SK-N-SH (cell line): ENCODE measurements at regions not wholly inside any gene's neighbourhood (a gene's known extent, or its start where the extent isn't known, plus 50 kb on each side); places are given as distances from the start of the nearest gene placed in this dataset.

ENCODE experiments used
- CTCF ChIA-PET: fragments of 300-600, 350-600 bp; formaldehyde crosslinking; extraction: SDS; loops from one replicate; lab custom pipeline; 2021; lab: Yijun Ruan, JAX
- POLR2A ChIA-PET: fragments of 350-600 bp; sonication (Branson Sonifier 250); formaldehyde crosslinking; extraction: SDS; loops from one replicate; lab custom pipeline; 2020; ENCODE audit warnings: antibody characterized with exemption, inconsistent platforms; lab: Yijun Ruan, JAX
- DNase-seq: peaks from one replicate; pipeline ENCODE4 v3.0.0; 2012
- H2AFZ ChIP-seq: fragments of 200-600 bp; sonication (generic); 2 replicates; pipeline ENCODE4 v1.8.1; 2016; ENCODE audit warnings: antibody characterized with exemption, mild to moderate bottlenecking, low read depth
- H3F3A ChIP-seq: fragments of 200-600 bp; sonication (generic); replicated peaks from 2 replicates; pipeline ENCODE3; 2016; ENCODE audit warnings: antibody characterized with exemption, mild to moderate bottlenecking; ENCODE audit not compliant: insufficient read depth
- H3K27ac ChIP-seq, 2 experiments: fragments of 200-500 bp in 1 of 2; fragments of 200-600 bp in 1 of 2; sonication (Bioruptor generic) in 1 of 2; sonication (generic), shearing (Covaris generic) in 1 of 2; 2 replicates each; pipeline versions ENCODE4 v1.5.1 to v1.6.1; 2014 to 2016; ENCODE audit warnings: low read depth in 2 of 2, inconsistent platforms in 1 of 2, low read length in 1 of 2, mild to moderate bottlenecking in 1 of 2, mixed read lengths in 1 of 2
- H3K27me3 ChIP-seq: fragments of 200-600 bp; sonication (generic), shearing (Covaris generic); 2 replicates; pipeline ENCODE4 v1.6.1; 2016; ENCODE audit warnings: mixed run types; ENCODE audit not compliant: insufficient read depth
- H3K36me3 ChIP-seq, 2 experiments: fragments of 200-500 bp in 1 of 2; fragments of 200-600 bp in 1 of 2; sonication (Bioruptor generic) in 1 of 2; sonication (generic) in 1 of 2; replicated peaks in 1 of 2; 2 replicates each; pipeline versions ENCODE3 to v1.5.1; 2014 to 2016; ENCODE audit warnings: low read length in 1 of 2, mild to moderate bottlenecking in 1 of 2; ENCODE audit not compliant: insufficient read depth in 2 of 2, control insufficient read depth in 1 of 2
- H3K4me1 ChIP-seq, 2 experiments: fragments of 200-500 bp in 1 of 2; fragments of 200-600 bp in 1 of 2; sonication (Bioruptor generic) in 1 of 2; sonication (generic), shearing (Covaris generic) in 1 of 2; 2 replicates each; pipeline versions ENCODE4 v1.5.1 to v1.6.1; 2014 to 2016; ENCODE audit warnings: low read depth in 1 of 2, low read length in 1 of 2, mixed run types in 1 of 2; ENCODE audit not compliant: insufficient read depth in 2 of 2, control insufficient read depth in 1 of 2
- H3K4me2 ChIP-seq: fragments of 200-600 bp; sonication (generic), shearing (Covaris generic); 2 replicates; pipeline ENCODE4 v1.6.1; 2017; ENCODE audit warnings: mixed run types
- H3K4me3 ChIP-seq, 2 experiments: fragments of 200-500 bp in 1 of 2; fragments of 200-600 bp in 1 of 2; sonication (Bioruptor generic) in 1 of 2; sonication (generic), shearing (Covaris generic) in 1 of 2; 2 replicates each; pipeline versions ENCODE4 v1.5.1 to v1.8.1; 2014 to 2016; ENCODE audit warnings: low read depth in 2 of 2, inconsistent platforms in 1 of 2, low read length in 1 of 2, mild to moderate bottlenecking in 1 of 2, mixed read lengths in 1 of 2, moderate library complexity in 1 of 2
- H3K79me2 ChIP-seq: fragments of 200-600 bp; sonication (generic); 2 replicates; pipeline ENCODE4 v1.8.1; 2017; ENCODE audit warnings: mild to moderate bottlenecking; ENCODE audit not compliant: insufficient read depth
- H3K9ac ChIP-seq: fragments of 200-600 bp; sonication (generic); 2 replicates; pipeline ENCODE4 v1.6.1; 2017; ENCODE audit warnings: mixed run types
- H3K9me2 ChIP-seq: fragments of 200-600 bp; sonication (generic); 2 replicates; pipeline ENCODE4 v1.6.1; 2017; ENCODE audit warnings: mixed run types
- H3K9me3 ChIP-seq: fragments of 200-600 bp; sonication (generic); 2 replicates; pipeline ENCODE4 v1.6.1; 2017; ENCODE audit warnings: mixed run types, mild to moderate bottlenecking, moderate library complexity
- H4K20me1 ChIP-seq: fragments of 200-600 bp; sonication (generic); 2 replicates; pipeline ENCODE4 v1.6.1; 2017; ENCODE audit warnings: mild to moderate bottlenecking, mixed run types; ENCODE audit not compliant: insufficient read depth
- CTCF ChIP-seq: fragments of 200-600 bp; sonication (generic); IDR thresholded peaks from 2 replicates; pipeline ENCODE4 v1.6.1; 2017; ENCODE audit warnings: antibody characterized with exemption, mild to moderate bottlenecking, moderate library complexity
- EP300 ChIP-seq, 2 experiments: IDR thresholded peaks; 2 replicates each; pipeline versions ENCODE4 v1.4.0 to v1.6.1; 2012; ENCODE audit warnings: borderline replicate concordance in 1 of 2, low read depth in 1 of 2, low read length in 1 of 2
- FOSL2 ChIP-seq: IDR thresholded peaks from 2 replicates; pipeline ENCODE4 v1.4.0; 2012; ENCODE audit warnings: low read depth, mild to moderate bottlenecking, moderate library complexity, borderline replicate concordance
- GABPA ChIP-seq: IDR thresholded peaks from 2 replicates; pipeline ENCODE4 v1.4.0; 2012; ENCODE audit warnings: low read depth, mild to moderate bottlenecking
- GATA2 ChIP-seq: sonication (generic); formaldehyde crosslinking; IDR thresholded peaks from 2 replicates; pipeline ENCODE4 v1.5.0; 2020; ENCODE audit warnings: mild to moderate bottlenecking, missing genetic modification reagents
- IRF3 ChIP-seq: fragments of 150-350 bp; IDR thresholded peaks from 2 replicates; pipeline ENCODE4 v1.6.1; 2016; ENCODE audit warnings: mild to moderate bottlenecking, low read depth, low read length
- MAX ChIP-seq: IDR thresholded peaks from 2 replicates; pipeline ENCODE4 v1.4.0; 2012; ENCODE audit warnings: low read depth
- MEF2A ChIP-seq: IDR thresholded peaks from 2 replicates; pipeline ENCODE4 v1.4.0; 2012; ENCODE audit warnings: low read depth, borderline replicate concordance
- MXI1 ChIP-seq: IDR thresholded peaks from 2 replicates; pipeline ENCODE4 v1.6.1; 2012; ENCODE audit warnings: mild to moderate bottlenecking, low read depth, low read length, improper control_type of control experiment
- NFIC ChIP-seq: IDR thresholded peaks from 2 replicates; pipeline ENCODE4 v1.4.0; 2012; ENCODE audit warnings: borderline replicate concordance
- NRF1 ChIP-seq: IDR thresholded peaks from 2 replicates; pipeline ENCODE4 v1.6.1; 2012; ENCODE audit warnings: low read depth, mild to moderate bottlenecking, low read length
- RCOR1 ChIP-seq: fragments of 150-350 bp; IDR thresholded peaks from 2 replicates; pipeline ENCODE4 v1.6.1; 2017; ENCODE audit warnings: antibody characterized with exemption, low read length
- RXRA ChIP-seq: IDR thresholded peaks from 2 replicates; pipeline ENCODE4 v1.4.0; 2012; ENCODE audit warnings: low read depth, mild to moderate bottlenecking, borderline replicate concordance
- SMC3 ChIP-seq: IDR thresholded peaks from 2 replicates; pipeline ENCODE4 v1.6.1; 2012; ENCODE audit warnings: low read depth, low read length, improper control_type of control experiment
- TCF12 ChIP-seq: IDR thresholded peaks from 2 replicates; pipeline ENCODE4 v1.4.0; 2012
- USF1 ChIP-seq: IDR thresholded peaks from 2 replicates; pipeline ENCODE4 v1.4.0; 2012; ENCODE audit warnings: low read depth, borderline replicate concordance
- YY1 ChIP-seq: IDR thresholded peaks from 2 replicates; pipeline ENCODE4 v1.4.0; 2012; ENCODE audit warnings: low read depth, mild to moderate bottlenecking
- ZBTB33 ChIP-seq: IDR thresholded peaks from 2 replicates; pipeline ENCODE4 v1.4.0; 2012; ENCODE audit warnings: low read depth, borderline replicate concordance
- WGBS: methylation state at CpG from one replicate; pipeline ENCODE4 v1.1.6; 2017; ENCODE audit warnings: low lambda C conversion rate; 5-methylcytosine and 5-hydroxymethylcytosine counted together

GRCh38 chr1:25051504-25051903 is 121.4 kb upstream of the RUNX3 start:
- H4K20me1 ChIP-seq: no peaks in the 10 kb centered on the region
- H2AFZ ChIP-seq: no peak overlapping the region
- no peaks in the 10 kb centered on the region for H3K9me2 ChIP-seq
- H3K4me3 ChIP-seq: no peak overlapping the region
- no peaks in the 10 kb centered on the region for H3F3A ChIP-seq
- CTCF ChIA-PET: interaction anchor here (0.9 to 8.7 kb wide), 3 partner anchors 11 to 50 kb away, joined by 3 to 55 read pairs (median 4); no protein-coding TSS in a partner anchor
- no peak overlapping the region for H3K9ac ChIP-seq
- H3K4me1 ChIP-seq: peaks cover 0 to 37% of the 10 kb centered on the region in 2 experiments; a peak in 1 of 4 replicates
- no peak overlapping the region for H3K27ac ChIP-seq
- no peaks in the 10 kb centered on the region for H3K9me3 ChIP-seq
- 51% methylated on average over 6 of the region's 6 CpGs for WGBS
- H3K36me3 ChIP-seq: no peaks in the 10 kb centered on the region
- H3K79me2 ChIP-seq: no peaks in the 10 kb centered on the region
- TF ChIP-seq ZBTB33: no peak
- TF ChIP-seq TCF12: no peak
- no peak for TF ChIP-seq MAX
- TF ChIP-seq EP300 (IDR thresholded peaks at IDR 0.05; ENCODE audit: borderline replicate concordance in 1 of 2, low read depth in 1 of 2, low read length in 1 of 2): no peak
- TF ChIP-seq FOSL2: no peak
- no peak for TF ChIP-seq IRF3
- no peak for TF ChIP-seq USF1
- no peak for TF ChIP-seq RXRA
- no peak for TF ChIP-seq YY1
- no peak for TF ChIP-seq SMC3
- TF ChIP-seq MXI1: no peak
- TF ChIP-seq NFIC: no peak
- TF ChIP-seq CTCF: no peak
- TF ChIP-seq GABPA: no peak
- no peak for TF ChIP-seq GATA2 (CRISPR knock-in tag)
- no peak for TF ChIP-seq RCOR1
- no peak for TF ChIP-seq NRF1
- TF ChIP-seq MEF2A: no peak
- TF ChIP-seq, all 33 proteins: peak for 0
- POLR2A ChIA-PET: interaction anchor here (0.9 kb wide), 1 partner anchor 48 kb away, joined by 3 read pairs; no protein-coding TSS in a partner anchor
- no peak for DNase-seq
- peaks cover 36% of the 10 kb centered on the region; the same call in 1 of the 2 replicates for H3K27me3 ChIP-seq
- no peak overlapping the region for H3K4me2 ChIP-seq
